ENCODE measurements at regions not wholly inside any gene's neighbourhood (a gene's known extent, or its start where the extent isn't known, plus 50 kb on each side); places are given as distances from the start of the nearest gene placed in this dataset.

GRCh38 chr22:47807506-47807905 lies 1045.1 kb downstream of the TBC1D22A start:
- no peak for TF ChIP-seq CTCF (IDR thresholded peaks at IDR 0.05; ENCODE audit: low read depth, low read length, poor library complexity, severe bottlenecking)
- TF ChIP-seq EZH2phosphoT487 (IDR thresholded peaks at IDR 0.05; ENCODE audit: borderline replicate concordance, low read length): no peak
- H3K27me3 ChIP-seq (ENCODE audit: control insufficient read depth, low read length): no peaks in the 10 kb centered on the region
- no peaks in the 10 kb centered on the region for H3K9me2 ChIP-seq (replicated peaks; ENCODE audit: control insufficient read depth, low read length)
- no peaks in the 10 kb centered on the region for H4K20me1 ChIP-seq (ENCODE audit: control insufficient read depth, insufficient read depth, low read depth, low read length)
- no peak overlapping the region for H3K4me3 ChIP-seq (ENCODE audit: low read length)
- H3K4me2 ChIP-seq (ENCODE audit: low read length): no peak overlapping the region
- H3K4me1 ChIP-seq (ENCODE audit: control insufficient read depth, low read length): no peaks in the 10 kb centered on the region
- no peaks in the 10 kb centered on the region for H3K79me2 ChIP-seq (ENCODE audit: control insufficient read depth, low read length)
- no peaks in the 10 kb centered on the region for H3F3A ChIP-seq (ENCODE audit: control insufficient read depth, insufficient read depth)
- no peak overlapping the region for H3K27ac ChIP-seq (ENCODE audit: low read depth, low read length)
- H3K36me3 ChIP-seq (ENCODE audit: control insufficient read depth, low read length): no peaks in the 10 kb centered on the region
- H3K9me3 ChIP-seq (ENCODE audit: control insufficient read depth, insufficient read depth, low read length): no peaks in the 10 kb centered on the region

- Histone ChIP-seq H4K20me1 (ENCODE audit: control insufficient read depth, insufficient read depth, low read depth, low read length) (no peaks in the 10 kb centered on the region), H3K4me1 (ENCODE audit: control insufficient read depth, low read length) (no peaks in the 10 kb centered on the region), H3K27ac (ENCODE audit: low read depth, low read length) (no peak overlapping the region), H3F3A (ENCODE audit: control insufficient read depth, insufficient read depth) (no peaks in the 10 kb centered on the region), H3K36me3 (ENCODE audit: control insufficient read depth, low read length) (no peaks in the 10 kb centered on the region), H3K4me3 (ENCODE audit: low read length) (no peak overlapping the region), H3K9me3 (ENCODE audit: control insufficient read depth, insufficient read depth, low read length) (no peaks in the 10 kb centered on the region), H3K27me3 (ENCODE audit: control insufficient read depth, low read length) (peaks cover 4% of the 10 kb centered on the region; the same call in 1 of the 2 replicates), H3K4me2 (ENCODE audit: low read length) (no peak overlapping the region), H3K9me2 (replicated peaks; ENCODE audit: control insufficient read depth, low read length) (no peaks in the 10 kb centered on the region), H3K79me2 (ENCODE audit: control insufficient read depth, low read length) (no peaks in the 10 kb centered on the region)
- no peak for TF ChIP-seq CTCF (IDR thresholded peaks at IDR 0.05; ENCODE audit: low read depth, low read length, poor library complexity, severe bottlenecking)
Measured at GRCh38 chr22:47806894-47807293, 1044.4 kb downstream of the TBC1D22A start.

- no peaks in the 10 kb centered on the region for H3K4me1 ChIP-seq (ENCODE audit: control insufficient read depth, low read length)
- no peaks in the 10 kb centered on the region for H4K20me1 ChIP-seq (ENCODE audit: control insufficient read depth, insufficient read depth, low read depth, low read length)
- H3K4me3 ChIP-seq (ENCODE audit: low read length): no peak overlapping the region
- H3K79me2 ChIP-seq (ENCODE audit: control insufficient read depth, low read length): no peaks in the 10 kb centered on the region
- H3K9me2 ChIP-seq (replicated peaks; ENCODE audit: control insufficient read depth, low read length): no peaks in the 10 kb centered on the region
- H3K27ac ChIP-seq (ENCODE audit: low read depth, low read length): no peak overlapping the region
- no peak for TF ChIP-seq CTCF (IDR thresholded peaks at IDR 0.05; ENCODE audit: low read depth, low read length, poor library complexity, severe bottlenecking)
- TF ChIP-seq EZH2phosphoT487 (IDR thresholded peaks at IDR 0.05; ENCODE audit: borderline replicate concordance, low read length): no peak
- H3K4me2 ChIP-seq (ENCODE audit: low read length): no peak overlapping the region
- H3F3A ChIP-seq (ENCODE audit: control insufficient read depth, insufficient read depth): no peaks in the 10 kb centered on the region
- no peaks in the 10 kb centered on the region for H3K36me3 ChIP-seq (ENCODE audit: control insufficient read depth, low read length)
- peaks cover 8% of the 10 kb centered on the region for H3K27me3 ChIP-seq (ENCODE audit: control insufficient read depth, low read length)
- no peaks in the 10 kb centered on the region for H3K9me3 ChIP-seq (ENCODE audit: control insufficient read depth, insufficient read depth, low read length)
Measured at GRCh38 chr22:47805394-47805935, 1043.0 kb downstream of the TBC1D22A start.
